ENCODE measurements at regions not wholly inside any gene's neighbourhood (a gene's known extent, or its start where the extent isn't known, plus 50 kb on each side); places are given as distances from the start of the nearest gene placed in this dataset.

GRCh38 chr16:82567175-82567574, 59.6 kb upstream of the CDH13 start:
- no peak for DNase-seq (ENCODE audit: low spot score)

GRCh38 chr16:82563401-82563800, 63.4 kb upstream of the CDH13 start:
- DNase-seq (ENCODE audit: low spot score) = no peak

- DNase-seq (ENCODE audit: low spot score) = no peak
Measured at GRCh38 chr16:82562183-82562683, 64.5 kb upstream of the CDH13 start.

- no peak for DNase-seq (ENCODE audit: low spot score)
Measured at GRCh38 chr16:82560805-82561325, 65.9 kb upstream of the CDH13 start.

GRCh38 chr16:82544378-82545160, 82.2 kb upstream of the CDH13 start:
- DNase-seq (ENCODE audit: low spot score) = no peak

GRCh38 chr16:82542714-82543113, 84.1 kb upstream of the CDH13 start:
- no peak for DNase-seq (ENCODE audit: low spot score)

- DNase-seq (ENCODE audit: low spot score) = no peak
Measured at GRCh38 chr16:82541103-82541502, 85.7 kb upstream of the CDH13 start.

- no peak for DNase-seq (ENCODE audit: low spot score)
Measured at GRCh38 chr16:82535764-82536163, 91.0 kb upstream of the CDH13 start.

- DNase-seq (ENCODE audit: low spot score) = no peak
Measured at GRCh38 chr16:82535262-82535661, 91.5 kb upstream of the CDH13 start.

- DNase-seq (ENCODE audit: low spot score) = no peak
Measured at GRCh38 chr16:82533189-82533588, 93.6 kb upstream of the CDH13 start.

- DNase-seq (ENCODE audit: low spot score) = no peak
Measured at GRCh38 chr16:82530883-82531282, 95.9 kb upstream of the CDH13 start.

GRCh38 chr16:82527101-82527500, 99.7 kb upstream of the CDH13 start:
- no peak for DNase-seq (ENCODE audit: low spot score)

GRCh38 chr16:82524976-82525375, 101.8 kb upstream of the CDH13 start:
- no peak for DNase-seq (ENCODE audit: low spot score)

- no peak for DNase-seq (ENCODE audit: low spot score)
Measured at GRCh38 chr16:82523815-82524214, 103.0 kb upstream of the CDH13 start.

GRCh38 chr16:82522026-82522425, 104.7 kb upstream of the CDH13 start:
- no peak for DNase-seq (ENCODE audit: low spot score)

- DNase-seq (ENCODE audit: low spot score) = no peak
Measured at GRCh38 chr16:82518811-82519210, 108.0 kb upstream of the CDH13 start.

- DNase-seq (ENCODE audit: low spot score) = no peak
Measured at GRCh38 chr16:82514262-82514661, 112.5 kb upstream of the CDH13 start.

GRCh38 chr16:82510789-82511305, 115.9 kb upstream of the CDH13 start:
- DNase-seq (ENCODE audit: low spot score) = no peak

- DNase-seq (ENCODE audit: low spot score) = no peak
Measured at GRCh38 chr16:82509691-82510430, 116.9 kb upstream of the CDH13 start.

- DNase-seq (ENCODE audit: low spot score) = no peak
Measured at GRCh38 chr16:82506692-82507670, 119.8 kb upstream of the CDH13 start.

- DNase-seq (ENCODE audit: low spot score) = no peak
Measured at GRCh38 chr16:82504836-82505235, 121.9 kb upstream of the CDH13 start.

- DNase-seq (ENCODE audit: low spot score) = no peak
Measured at GRCh38 chr16:82499302-82499701, 127.5 kb upstream of the CDH13 start.
